ENCODE measurements at regions not wholly inside any gene's neighbourhood (a gene's known extent, or its start where the extent isn't known, plus 50 kb on each side); places are given as distances from the start of the nearest gene placed in this dataset.

GRCh38 chr18:57906852-57907251, 103.7 kb upstream of the ATP8B1 start:
- no peak for TF ChIP-seq MYC (IDR thresholded peaks at IDR 0.05; ENCODE audit: borderline replicate concordance, low read length)
- TF ChIP-seq CTCF (IDR thresholded peaks at IDR 0.05) = no peak; the same call in 2 of the 3 replicates
- TF ChIP-seq SREBF2 (IDR thresholded peaks at IDR 0.05) = no peak
- no peak; the same call in 2 of the 3 replicates for TF ChIP-seq SMC3 (IDR thresholded peaks at IDR 0.05)

Measured in A549 (cell line).